Suprapubic skin (tissue), 4 donors: ENCODE measurements at regions not wholly inside any gene's neighbourhood (a gene's known extent, or its start where the extent isn't known, plus 50 kb on each side); places are given as distances from the start of the nearest gene placed in this dataset.

Experiments
- CTCF ChIP-seq, 2 donors: fragments of 200-600 bp in 1 of 2; fragments of 450-650 bp in 1 of 2; sonication (generic) in 1 of 2; IDR thresholded peaks; one replicate each; pipeline ENCODE4 v1.5.1; 2016 to 2019; ENCODE audit warnings: antibody characterized with exemption in 2 of 2, mild to moderate bottlenecking in 1 of 2, moderate library complexity in 1 of 2
- EP300 ChIP-seq: sonication (generic); formaldehyde crosslinking; IDR thresholded peaks from one replicate; pipeline ENCODE4 v1.6.1; 2017; ENCODE audit warnings: antibody characterized with exemption
- POLR2A ChIP-seq, 2 donors: fragments of 450-650 bp; IDR thresholded peaks; one replicate each; pipeline ENCODE4 v1.6.1; 2017; ENCODE audit warnings: antibody characterized with exemption in 2 of 2, mild to moderate bottlenecking in 2 of 2, moderate library complexity in 2 of 2
- POLR2AphosphoS5 ChIP-seq, 3 donors: sonication (generic); formaldehyde crosslinking; IDR thresholded peaks; one replicate each; pipeline ENCODE4 v1.6.1; 2017; ENCODE audit warnings: antibody characterized with exemption in 3 of 3

GRCh38 chr15:70297465-70298058 lies 199.8 kb upstream of the TLE3 start:
- TF ChIP-seq CTCF (IDR thresholded peaks at IDR 0.05) (no peak), POLR2A (IDR thresholded peaks at IDR 0.05) (no peak), POLR2AphosphoS5 (IDR thresholded peaks at IDR 0.05) (no peak), EP300 (no peak)
